CD4-positive, alpha-beta T cell treated with Interleukin-15 for 1 hour (primary cell): ENCODE measurements at regions not wholly inside any gene's neighbourhood (a gene's known extent, or its start where the extent isn't known, plus 50 kb on each side); places are given as distances from the start of the nearest gene placed in this dataset.

Experiments
- DNase-seq: peaks from one replicate; pipeline ENCODE4 v3.0.0-alpha.2; 2020

DNA sequence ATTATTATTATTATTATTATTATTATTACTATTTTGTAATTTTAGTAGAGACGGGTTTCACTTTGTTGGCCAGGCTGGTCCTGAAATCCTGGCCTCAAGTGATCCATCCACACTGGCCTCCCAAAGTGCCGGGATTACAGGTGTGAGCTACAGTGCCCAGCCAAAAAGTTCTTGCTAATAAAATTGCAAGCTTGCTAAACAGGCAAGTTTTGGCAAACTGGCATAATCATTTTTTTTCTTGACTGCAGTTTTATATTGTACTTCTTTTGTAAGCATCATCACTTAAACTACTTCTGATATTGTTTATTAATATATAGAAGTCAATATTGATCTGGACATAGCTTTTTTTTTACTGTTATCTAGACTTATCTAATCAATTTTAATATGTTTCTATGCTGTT lies 536.4 kb downstream of the LRFN5 start:
- DNase-seq: no peak

DNA sequence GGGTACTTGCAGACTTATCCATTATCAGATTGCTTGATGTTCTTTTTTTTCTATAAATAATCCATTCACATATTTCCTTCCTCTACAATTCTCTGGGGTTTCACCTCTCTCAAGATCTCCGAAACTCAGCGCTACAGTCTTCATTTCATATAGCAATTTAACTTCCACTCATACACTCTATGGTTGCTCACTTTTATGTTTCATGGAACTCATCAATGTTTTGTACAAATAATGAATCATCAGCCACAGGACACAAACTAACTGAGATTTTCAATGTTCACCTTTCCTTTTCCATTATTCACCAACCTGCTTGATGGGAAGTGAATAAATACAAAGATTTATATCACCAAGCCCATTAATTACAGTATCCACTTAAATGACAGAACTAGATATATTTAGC lies 534.7 kb downstream of the LRFN5 start:
- no peak for DNase-seq

DNA sequence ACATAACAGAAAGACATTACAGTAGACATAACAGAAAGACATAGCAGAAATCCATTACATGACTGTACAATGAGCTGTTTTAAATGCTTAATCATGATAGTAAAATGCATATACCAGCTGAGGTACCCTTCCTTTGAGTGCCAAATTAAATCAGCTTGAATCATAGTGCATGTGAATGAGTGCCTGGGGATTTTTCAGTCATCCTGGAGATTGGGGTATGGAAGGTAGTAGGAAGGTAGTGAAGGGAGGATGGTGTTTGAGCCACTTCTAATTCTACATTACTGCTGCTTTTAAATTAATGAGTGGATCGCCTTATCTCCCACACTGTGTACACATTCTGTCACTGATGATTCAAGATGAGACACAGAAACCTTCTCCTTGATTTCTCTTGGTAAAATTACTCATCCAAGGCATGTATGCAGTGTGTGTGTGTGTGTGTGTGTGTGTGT lies 534.2 kb downstream of the LRFN5 start:
- DNase-seq: no peak

DNA sequence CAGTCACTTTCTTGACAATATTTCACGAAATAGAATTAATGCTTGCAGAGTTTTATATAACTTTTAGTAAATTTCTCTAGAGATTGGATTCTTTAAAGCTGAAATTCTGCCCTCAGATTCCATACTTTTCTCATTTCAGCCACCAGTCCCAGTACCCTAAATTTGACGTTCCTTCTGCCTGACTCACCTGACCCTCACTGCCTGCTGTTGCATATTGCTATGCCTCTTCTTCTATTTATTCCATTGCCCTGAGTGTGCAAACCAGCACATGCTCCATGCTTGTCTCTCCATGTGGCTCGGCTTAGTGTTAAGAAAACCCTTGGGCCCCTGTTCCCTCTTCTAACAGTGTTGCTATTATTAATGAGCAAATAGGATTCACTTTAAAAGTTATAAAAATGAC lies 533.3 kb downstream of the LRFN5 start:
- DNase-seq: no peak

DNA sequence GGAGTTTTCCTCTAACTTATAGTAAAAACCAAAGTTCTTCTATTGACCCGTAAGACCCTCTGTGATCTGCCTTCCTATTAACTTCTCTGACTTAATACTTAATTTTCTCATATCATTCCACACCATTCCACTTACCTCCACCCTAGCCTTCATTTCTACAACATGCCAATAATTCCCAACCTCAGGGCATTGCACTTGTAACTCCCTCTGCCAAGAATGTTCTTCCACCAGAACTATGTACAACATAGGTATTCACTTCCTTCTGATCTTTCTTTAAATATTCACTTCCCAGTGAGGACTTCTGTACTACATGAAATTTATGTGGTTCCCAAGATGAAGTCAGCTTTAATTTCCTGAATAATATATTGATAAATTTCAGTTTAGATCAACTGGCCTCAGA lies 531.7 kb downstream of the LRFN5 start:
- DNase-seq: no peak

DNA sequence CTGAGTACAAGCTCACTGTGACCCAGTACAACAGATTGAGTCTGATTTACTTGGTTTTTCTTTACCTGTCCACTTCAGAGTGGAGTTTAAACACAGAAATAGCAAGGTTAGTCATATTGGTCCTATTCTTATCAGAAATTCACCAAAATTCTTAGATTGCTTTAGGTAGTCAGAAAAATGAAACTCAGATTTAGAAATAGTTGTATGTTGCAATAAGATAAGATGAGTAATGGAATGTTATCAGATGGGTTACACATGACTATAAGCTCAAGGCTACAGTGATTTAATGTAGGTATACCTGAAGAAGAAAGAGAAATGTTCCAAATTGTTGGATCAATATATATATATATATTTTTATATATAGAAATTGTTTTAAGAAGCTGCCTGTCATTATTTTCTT lies 524.1 kb downstream of the LRFN5 start:
- no peak for DNase-seq

DNA sequence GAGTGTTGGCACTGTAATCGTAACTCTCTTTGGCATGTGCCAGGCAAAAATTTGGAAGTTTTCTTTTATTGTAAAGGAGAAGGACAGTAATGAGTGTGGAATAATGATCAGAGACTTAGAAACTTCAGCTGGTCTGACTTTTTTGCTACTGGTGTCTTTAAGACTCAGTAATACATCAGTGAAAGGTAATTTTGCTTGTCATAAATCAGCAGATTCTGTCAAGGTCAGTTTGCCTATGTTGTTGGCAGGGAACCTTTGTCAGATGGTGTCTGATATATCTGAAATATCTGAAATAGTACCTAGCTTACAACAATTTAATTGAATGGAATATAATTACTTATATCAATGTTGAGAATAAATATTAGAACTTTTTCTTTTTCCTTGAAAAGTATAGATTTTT lies 516.9 kb downstream of the LRFN5 start:
- DNase-seq: no peak

DNA sequence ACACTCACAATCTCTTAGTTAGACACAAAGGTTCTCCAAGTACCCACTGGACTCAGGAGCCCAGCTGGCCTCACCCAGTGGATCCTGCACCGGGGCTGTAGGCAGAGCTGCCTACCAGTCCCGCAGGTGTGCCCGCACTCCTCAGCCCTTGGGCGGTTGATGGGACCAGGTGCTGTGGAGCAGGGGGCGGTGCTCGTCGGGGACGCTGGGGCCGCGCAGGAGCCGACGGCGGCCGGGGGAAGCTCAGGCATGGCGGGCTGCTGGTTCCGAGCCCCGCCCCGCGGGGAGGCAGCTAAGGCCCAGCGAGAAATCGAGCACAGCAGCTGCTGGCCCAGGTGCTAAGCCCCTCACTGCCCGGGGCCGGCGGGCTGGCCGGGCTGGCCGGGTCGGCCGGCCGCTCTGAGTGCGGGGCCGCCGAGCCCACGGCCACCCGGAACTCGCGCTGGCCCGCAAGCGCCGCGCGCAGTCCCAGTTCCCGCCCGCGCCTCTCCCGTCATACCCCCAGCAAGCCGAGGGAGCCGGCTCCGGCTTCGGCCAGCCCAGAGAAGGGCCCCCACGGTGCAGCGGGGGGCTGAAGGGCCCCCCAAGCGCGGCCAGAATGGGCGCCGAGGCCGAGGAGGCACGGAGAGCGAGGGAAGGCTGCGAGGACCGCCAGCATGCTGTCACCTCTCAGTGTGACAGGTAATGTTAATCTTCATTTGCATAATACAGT lies 506.8 kb downstream of the LRFN5 start:
- DNase-seq: no peak

DNA sequence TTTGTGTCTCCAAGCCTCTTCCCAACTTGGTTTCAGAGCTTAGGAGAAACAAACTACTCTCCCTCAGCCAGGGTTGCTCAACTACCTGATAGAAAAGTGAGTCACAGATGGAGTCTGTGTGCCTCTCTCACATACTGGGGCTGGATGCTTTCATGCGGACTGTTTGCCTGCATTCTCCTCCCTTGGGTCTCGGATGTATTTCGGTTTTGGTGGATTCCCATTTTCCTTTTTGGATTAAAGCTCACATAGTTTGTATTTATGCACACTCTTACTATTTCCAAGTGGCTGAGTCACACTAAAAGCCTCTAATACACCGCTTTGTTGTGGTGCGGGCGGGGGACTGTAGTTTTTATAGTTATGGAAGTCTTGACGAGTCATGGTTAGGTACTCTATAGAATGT lies 505.4 kb downstream of the LRFN5 start:
- DNase-seq: no peak

DNA sequence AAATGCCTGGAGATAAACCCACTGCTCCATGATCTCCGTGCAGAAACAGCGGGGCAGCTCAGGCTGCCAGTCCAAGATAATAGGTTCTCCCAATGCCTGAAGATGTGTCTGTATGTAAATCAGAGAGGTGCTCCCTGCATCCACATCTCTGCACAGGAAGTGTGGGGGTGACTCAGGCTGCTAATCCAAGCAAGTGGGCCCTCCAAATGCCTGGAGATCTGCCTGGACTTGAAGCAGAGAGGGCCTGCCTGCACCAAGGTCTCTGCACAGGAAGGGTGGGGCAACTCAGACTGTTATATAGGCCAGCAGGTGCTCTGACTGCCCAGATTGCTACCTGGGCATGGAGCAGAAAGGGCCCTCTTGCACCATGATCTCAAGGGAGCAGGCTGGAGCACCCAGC lies 504.7 kb downstream of the LRFN5 start:
- no peak for DNase-seq

DNA sequence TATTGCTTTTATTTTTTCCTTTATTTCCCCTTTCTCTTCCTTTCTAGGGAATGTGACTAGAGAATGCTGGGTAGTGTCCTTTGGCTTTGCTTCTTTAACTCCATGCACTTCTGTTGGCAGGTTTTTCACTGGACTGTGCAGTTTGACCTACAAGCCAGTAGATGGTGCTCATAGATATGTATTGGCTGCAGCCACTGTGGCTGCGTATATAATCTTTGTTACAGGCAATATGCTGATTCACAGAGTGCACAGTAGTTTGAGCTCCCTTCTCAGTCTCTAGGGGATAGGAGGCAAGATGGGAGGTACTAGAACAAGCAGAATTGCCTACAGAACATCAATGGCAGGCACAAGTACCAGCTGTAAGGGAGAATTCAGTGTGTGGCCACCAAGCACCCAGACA lies 503.5 kb downstream of the LRFN5 start:
- no peak for DNase-seq

DNA sequence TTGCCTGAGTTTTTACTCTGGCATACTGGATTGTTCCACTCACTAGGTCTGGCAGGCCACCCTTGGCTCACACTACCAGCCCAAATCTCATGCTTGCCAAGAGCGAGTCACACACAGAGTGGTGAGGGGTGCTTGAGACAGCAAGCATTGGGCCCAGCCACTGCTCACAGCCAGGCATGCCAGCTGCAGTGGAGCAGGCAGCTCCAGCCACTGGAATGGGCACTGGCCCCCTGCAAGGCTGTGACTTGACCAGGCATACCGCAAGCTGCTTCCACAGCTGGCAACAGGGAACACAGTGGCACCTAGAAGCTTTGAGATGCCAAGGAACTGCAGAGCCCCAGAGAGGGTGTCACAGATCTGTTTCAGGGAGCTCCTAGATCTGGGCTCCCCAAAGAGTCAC lies 488.5 kb downstream of the LRFN5 start:
- DNase-seq: no peak

DNA sequence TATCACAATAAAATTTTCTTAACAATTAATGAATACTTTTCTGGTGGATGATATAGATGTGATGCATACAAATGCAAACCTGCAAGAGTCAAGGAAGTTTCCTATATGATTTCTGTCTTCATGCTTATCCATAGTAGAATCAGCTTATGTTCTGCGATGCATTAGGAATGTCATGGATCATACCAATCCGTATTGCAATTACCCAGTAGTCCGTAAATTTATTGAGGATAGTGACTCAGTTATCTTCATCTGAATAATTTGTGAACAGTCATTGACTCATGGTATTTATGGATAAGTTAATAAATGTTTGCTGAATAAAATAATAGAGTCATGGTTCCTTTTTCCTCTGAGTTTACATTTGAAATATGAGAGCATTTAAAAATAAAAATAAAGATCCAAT lies 483.4 kb downstream of the LRFN5 start:
- no peak for DNase-seq

DNA sequence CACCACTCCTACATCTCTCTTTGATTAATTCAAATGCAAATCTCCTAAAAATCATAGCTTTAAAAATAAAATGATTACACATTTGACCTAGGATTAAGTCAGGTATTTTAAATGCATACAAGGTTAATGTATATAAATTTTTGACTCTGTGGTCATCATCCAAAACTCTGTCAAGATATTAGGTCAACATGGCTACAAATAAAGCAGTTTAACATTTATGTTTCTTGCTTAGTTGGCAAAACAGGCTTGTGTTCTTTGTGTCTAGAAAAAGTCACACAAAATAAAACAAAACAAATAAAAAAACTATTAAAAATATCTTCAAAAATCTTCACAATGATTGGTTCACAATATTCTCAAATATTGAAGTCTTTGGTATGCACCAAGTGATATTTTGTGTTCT lies 473.2 kb downstream of the LRFN5 start:
- no peak for DNase-seq

DNA sequence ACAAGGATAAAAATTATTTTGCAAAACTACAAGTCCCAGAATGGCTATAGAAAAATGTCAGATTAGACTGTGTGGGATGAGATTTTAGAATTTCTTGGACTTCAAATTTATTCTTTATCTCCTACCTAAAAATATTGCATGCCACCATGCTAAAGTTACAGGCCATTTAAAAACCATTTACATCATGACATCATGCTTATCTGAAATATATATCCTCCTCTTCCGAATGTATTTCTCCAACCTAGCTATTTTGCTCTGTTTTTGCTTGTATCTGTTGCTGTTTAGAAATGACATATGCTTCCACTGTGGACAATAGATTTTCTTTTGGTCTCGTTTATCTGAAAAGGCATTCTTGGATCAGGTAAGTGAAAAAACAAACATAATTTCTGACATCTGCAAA lies 471.7 kb downstream of the LRFN5 start:
- DNase-seq: no peak

DNA sequence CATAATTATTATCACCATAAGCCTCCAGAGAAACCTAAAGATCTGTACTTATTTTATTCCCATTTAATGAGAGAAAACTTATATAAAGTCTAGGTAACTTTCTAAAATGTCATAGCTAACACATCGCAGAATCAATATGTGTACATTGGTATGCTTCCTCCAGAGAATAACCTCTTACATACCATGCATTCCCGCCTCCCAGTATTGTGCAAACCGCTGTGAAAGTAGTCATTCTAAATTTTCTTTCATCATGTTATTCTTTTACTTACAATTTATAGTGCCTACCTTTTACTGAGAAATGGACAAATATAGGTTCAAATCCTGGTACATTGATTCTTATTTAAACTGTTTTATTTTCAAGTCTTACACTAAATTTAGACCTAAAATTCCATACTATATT lies 463.4 kb downstream of the LRFN5 start:
- DNase-seq: no peak

DNA sequence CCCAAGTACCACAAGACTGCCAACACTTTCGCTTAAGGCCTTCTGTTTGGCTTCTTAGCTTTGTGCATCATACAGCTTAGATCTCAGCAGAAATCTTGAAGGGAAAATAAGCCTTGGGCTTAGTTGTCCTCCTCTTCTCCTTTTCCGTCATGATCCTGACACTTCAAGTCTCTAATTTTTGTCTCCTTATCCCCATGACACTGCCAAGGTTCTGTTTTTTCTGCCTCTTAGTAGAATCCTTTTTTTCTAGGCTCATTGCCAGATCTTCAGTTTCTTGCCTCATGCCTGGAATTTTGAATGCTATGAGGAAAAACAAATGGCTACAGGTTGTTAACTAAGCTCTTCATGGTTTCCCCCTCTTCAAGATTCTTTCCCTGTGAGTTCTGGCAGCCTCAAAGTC lies 450.4 kb downstream of the LRFN5 start:
- no peak for DNase-seq

DNA sequence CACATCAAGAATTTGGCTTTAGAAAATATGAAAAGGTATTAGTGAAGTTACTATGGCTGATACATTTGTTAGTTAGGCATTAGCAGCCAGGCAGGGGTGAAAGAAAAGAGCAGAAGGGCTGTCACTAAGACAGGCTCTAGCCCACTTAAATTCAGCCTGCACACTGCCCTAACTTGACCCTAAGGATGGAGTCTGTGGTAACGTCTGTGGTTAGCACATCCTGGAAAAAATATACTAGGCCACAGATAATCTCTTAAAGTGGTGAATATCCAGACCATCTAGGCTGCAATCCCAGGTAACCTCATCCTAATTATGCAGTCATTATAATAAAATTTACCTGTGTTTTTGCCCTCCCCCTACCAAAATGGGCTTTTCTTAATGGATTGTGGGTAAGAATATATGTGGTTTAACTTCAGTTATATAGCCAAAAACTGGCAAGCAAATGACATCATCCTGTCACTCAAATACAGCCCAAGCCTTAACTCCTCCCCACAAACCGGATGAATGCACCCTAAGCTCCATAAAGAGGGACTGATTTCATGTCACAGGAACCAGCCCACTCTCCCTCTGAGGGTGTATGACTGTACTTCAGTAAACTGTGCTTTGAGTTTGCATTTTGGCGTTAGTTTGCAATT lies 440.9 kb downstream of the LRFN5 start:
- DNase-seq: no peak

DNA sequence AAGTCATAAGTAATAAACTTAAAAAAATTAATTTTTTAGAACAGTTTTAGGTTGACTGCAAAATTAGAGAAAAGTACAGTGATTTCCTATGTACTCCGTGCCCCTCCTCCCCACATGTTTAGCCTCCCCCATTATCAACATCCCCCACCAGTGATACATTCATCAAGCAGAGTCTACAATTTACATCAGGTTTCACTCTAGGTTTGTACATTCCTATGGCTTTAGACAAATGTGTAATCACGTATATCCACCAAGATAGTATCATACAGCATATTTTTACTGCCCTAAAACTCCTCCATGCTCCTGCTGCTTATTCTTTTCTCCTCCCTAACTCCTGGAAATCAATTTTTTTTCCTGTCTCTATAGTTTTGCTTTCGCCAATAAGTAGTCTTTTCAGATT lies 438.7 kb downstream of the LRFN5 start:
- DNase-seq: no peak

DNA sequence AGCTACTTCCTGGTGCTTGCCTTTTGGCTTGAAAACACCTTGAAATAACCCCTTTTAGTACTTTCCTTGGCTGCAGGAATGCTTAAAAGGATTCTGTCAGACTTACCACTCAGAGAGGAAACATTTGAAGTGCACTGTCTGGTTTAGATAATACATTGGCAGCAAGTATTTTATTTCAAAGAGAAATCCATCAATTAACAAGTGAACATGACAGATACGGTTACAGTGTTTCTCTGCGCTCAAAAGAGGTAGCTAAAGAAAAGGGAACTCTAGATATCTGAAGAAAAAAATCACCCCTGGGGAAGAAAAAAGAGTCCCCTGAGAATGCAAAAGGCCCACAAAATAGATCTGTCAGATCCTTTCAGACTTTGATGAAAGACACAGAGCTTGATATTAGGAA lies 421.9 kb downstream of the LRFN5 start:
- DNase-seq: no peak

DNA sequence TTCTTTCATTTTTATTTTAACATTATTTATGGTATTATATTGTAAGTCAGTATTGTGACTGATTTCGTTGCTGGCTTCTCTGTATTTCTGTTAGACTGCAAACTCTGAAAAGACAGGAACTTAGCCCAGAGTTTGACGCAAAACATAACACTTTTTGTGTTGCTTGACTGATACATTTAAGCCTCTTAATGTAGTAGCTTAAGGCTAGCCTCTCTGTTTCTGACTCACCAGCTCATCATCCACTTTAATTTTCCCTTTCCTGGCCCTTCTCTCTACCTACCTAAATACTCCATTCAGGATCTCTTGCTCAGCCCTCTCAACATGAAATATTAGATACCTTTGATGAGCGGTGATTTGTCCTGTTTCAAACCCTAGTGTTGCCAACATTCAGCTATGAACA lies 420.6 kb downstream of the LRFN5 start:
- no peak for DNase-seq

DNA sequence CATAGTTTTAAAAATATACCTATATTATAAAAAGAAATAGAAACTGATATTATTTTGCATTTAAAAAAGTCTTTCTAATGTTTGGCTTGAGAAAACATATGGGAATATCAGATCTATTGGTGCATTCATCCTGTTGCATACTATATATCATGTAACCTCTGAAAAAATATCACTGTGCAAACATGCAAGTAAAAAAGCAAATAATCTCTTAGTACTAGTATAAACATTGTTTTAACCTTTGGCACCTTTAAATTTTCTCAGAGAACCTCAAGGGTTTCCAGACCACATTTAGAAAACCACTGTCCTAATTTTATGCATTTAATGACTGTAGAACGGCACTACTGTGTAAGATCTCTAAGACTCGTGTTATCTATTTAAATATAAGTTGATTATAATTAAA lies 416.8 kb downstream of the LRFN5 start:
- no peak for DNase-seq

DNA sequence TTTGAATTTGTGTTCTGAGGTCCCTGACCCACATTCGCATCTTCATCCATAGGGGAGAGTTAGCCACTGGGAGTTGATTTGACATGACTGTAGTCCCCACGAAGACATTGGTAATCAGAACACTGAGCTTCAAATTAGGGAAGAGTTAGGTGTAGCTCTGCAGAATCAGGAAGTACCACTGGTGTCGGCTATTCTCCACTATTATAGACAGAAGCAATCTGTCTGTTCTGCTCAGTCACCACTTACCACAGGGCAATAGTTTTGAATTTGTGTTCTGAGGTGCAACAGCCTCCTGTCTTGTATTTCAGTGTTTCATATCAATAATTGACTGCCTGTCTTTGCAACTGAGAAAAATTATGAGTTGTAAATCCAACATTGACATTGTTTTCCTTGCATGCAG lies 407.6 kb downstream of the LRFN5 start:
- no peak for DNase-seq

DNA sequence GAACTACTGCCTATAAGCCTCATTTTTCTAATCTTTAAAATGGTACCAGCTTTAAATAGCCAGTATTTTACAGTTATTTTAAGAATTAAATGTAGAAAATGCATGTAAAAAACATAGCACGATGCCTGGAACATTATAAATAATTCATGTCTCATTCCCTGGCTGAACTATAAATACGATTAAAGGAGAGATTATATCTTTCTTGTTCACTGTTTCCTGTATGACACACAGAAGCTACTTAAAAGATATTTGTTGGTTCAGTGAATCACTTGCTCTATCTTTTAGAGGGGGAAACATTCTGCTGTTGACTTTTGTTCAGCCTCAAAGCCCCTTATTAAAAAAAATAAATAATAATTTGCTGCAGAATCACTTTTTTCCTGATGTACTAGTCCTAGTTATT lies 406.9 kb downstream of the LRFN5 start:
- DNase-seq: no peak

DNA sequence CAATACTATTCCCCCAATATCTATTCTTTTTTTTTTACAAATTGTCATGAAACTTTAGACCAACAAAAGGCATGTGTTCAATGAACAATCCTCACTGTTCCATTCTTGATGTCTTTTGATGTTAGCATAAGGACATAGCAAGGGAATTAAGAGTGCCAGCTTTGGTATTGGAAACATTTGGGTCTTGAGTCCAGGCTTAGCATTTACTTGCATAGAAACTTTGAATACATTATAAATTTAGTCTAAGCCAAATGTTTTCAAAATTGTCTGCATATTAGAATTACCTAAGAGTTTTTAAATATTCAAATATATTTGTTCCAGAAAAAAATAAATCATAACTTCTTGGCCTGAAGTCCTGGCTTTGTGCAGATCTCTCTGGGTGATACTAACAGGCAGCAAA lies 406.5 kb downstream of the LRFN5 start:
- no peak for DNase-seq
